Effector CD8-positive, alpha-beta T cell (primary cell): ENCODE measurements at regions not wholly inside any gene's neighbourhood (a gene's known extent, or its start where the extent isn't known, plus 50 kb on each side); places are given as distances from the start of the nearest gene placed in this dataset.

Experiments
- DNase-seq: peaks from one replicate; lab custom pipeline; 2025; lab: John Stamatoyannopoulos, UW

DNA sequence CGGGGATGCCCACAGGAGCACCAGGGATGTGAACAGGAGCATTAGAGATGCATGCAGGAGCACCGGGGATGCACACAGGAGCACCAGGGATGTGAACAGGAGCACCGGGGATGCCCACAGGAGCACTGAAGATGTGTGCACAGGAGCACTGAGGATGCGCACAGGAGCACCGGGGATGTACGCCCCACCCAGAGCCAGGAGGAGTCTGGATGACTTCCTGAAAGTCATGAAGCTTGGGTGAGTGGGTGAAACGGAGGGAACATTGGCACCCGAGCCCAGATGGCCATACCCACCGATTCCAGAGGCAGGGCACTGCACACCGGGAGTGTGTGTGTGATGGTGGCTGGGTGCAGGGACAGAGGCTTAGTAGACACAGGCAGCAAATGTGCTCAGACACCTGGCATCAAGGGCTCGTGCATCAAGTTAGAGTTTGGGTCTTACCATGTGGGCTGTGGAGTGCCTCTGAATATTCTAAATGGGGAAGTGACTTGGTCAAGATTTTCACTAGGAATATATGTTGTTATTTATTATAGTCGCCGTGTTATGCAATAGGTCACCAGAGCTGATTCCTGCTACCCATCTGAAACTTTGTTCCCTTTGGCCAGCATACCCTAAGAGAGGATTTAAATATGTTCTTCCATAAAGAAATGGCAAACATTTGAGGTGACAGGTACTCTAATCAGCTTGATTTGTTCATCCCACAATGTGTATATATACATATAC lies 365.8 kb upstream of the MYT1L start:
- no peak for DNase-seq

DNA sequence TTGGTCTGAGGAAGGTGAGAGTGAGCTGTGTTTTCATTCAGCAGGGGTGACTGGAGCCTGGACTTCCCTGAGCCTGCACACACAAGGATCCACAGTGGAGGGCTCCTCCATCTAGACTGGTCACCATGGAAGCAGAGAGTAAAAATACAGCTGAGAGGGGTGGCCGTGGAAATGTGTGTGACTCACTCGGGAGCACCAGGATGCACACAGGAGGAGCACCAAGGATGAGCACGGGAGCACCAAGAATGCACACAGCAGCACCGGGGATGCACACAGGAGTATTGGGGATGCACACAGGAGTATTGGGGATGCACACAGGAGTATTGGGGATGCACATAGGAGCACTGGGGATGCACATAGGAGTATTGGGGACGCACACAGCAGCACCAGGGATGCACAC lies 365.2 kb upstream of the MYT1L start:
- DNase-seq = no peak

DNA sequence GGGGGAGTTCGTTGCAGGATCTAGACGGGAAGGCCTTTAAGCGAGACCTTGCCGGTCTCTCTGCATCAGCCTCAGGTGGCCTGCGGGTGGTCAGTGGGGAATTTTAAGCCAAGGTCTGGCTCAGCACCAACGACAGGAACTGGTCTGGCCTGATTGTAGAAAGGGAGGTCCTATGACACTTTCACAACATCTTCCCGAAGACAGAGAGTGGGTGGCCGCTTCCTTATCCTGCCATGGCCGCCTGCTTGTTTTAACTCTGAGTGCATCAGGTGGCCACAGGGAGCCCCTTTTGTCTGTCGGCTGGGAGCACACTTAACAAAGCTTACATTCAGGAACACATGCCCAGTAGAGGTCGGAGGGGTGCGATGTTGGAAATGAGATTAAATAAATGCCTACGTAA lies 363.7 kb upstream of the MYT1L start:
- DNase-seq = no peak

DNA sequence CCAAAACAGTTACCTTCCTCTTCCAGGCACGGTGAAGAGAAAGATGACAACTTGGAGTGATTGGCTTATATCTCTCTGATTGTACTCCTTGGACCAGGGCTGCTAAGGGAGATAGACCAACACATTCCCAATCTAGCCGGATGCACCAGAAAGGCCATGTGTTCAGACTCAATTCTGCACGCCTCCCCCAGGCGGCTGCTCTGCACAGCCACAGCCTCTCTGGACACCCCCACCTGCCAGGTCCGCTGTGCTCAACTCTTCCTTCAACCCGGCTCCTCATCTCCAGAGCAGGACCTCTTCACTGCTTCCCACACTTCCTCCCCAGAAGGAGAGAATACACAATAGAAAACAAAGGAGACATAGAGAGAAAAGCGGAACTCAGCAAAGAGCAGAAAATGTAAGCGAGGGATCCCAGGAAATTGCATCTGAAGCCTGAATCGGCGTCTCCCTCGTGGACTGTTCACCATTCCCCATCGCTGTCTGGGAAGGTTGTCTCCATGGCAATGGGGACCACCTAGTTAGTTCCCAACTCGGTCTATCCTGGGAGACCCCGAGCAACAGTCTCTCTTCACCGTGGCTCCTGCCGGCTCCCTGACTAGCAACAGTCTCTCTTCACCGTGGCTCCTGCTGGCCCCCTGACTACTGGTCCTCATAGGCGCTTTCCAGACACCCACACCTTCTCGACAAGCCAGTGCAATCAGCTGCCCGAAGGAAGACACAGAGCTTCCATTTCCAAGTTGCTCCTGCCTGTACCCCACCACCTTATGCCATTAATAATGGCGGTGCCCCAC lies 361.7 kb upstream of the MYT1L start:
- DNase-seq = no peak

DNA sequence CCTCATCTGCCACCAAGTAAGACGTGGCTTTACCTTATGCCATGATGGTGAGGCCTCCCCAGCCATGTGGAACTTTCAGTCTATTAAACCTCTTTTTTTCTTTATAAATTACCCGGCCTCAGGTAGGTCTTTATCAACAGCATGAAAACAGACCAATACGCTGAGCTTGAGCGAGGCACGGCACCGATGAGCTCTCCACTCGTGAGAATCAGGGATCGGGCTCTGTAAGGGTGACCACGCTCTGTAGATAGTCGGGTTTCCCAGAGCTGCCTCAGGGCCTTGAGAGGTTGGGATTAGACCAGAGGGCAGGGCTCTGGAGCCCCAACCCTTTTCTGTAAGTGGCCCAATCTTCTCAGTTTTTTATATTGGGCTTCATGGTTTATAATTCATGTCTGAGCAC lies 360.3 kb upstream of the MYT1L start:
- DNase-seq = no peak

DNA sequence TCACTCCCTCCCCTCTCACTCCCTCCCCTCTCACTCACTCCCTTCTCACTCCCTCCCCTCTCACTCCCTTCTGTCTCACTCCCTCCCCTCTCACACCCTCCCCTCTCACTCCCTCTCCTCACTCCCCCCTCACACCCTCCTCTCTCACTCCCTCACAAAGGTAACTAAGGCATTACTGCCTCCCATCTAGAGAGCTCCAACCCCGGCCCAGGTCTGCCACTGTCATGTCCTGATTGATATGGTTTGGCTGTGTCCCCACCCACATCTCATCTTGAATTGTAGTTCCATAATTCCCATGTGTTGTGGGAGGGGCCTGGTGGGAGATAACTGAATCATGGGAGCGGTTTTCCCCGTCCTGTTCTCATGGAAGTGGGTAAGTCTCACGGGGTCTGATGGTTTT lies 359.9 kb upstream of the MYT1L start:
- no peak for DNase-seq

DNA sequence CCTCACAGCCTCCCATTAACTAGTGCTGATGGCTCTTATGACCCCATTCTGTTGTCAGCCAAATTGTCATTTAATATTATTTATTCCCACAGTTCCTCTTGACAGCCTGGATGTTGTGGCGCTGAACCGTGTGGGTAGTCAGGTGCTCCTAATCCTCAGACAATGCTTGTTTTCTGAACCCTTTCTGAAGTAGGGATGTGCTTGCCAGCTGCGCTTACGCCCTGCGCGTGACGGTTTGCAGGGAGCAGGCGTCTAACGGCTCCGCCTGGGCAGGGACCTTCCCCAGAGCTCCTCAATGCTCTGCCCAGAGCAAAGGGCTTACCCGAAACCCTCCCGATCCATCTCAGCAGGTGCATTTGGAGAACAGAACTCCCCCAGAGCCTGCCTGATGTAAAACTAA lies 358.2 kb upstream of the MYT1L start:
- no peak for DNase-seq

DNA sequence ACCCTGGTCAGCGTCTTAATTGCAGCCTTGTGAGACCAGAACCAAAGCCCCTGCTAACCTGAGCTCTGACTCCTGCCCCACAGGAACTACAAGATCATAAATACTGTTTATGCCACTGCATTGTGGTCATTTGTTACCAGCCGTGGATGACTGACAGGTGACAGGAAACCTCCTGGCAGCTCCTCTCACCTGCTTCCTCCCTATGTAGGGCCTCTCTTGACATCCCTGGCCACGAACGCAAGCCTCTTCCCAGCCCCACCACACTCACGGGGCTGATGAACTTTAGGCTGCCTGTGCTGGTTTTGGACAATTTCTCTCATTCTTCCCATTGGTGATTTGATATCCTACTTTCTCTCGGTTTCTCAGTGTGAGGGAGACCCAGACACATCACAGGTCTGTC lies 357.2 kb upstream of the MYT1L start:
- DNase-seq = no peak

DNA sequence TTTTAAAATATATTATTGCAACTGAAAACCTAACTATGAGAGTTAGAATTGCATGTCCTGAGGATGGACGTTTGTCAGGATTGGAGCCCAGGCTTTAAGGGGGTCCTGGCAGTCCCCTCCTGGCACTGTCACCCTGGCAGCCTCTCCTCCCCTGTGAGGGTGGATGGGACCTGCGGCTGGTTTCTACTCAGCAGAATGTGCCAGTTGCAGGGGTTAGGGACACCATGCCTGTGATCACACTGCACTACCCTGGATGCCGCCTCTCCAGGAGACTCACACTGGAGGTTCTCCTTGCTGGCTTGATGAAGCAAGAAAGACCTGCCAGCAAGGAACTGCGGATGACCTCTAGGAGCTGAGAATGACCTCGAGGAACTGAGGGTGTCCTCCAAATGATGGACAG lies 356.7 kb upstream of the MYT1L start:
- DNase-seq = no peak

DNA sequence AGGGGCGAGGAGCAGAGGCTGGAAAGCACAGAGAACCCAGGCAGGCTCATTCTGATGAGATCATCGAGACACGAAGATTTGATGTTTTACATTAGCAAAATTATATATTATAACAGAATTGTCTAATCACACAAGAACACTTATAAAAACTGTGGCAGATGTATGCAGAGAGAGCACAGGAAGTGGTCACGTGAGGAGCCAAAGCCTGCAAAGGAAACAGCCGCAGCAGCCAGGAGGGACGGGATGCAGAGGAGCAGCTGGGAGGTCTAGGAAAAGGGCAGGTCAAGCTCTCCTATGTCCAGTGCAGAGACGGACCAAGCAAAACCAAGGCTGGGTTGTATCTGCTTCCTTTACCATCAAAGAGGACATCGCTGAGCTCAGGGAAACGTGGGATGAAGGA lies 355.1 kb upstream of the MYT1L start:
- DNase-seq = no peak

DNA sequence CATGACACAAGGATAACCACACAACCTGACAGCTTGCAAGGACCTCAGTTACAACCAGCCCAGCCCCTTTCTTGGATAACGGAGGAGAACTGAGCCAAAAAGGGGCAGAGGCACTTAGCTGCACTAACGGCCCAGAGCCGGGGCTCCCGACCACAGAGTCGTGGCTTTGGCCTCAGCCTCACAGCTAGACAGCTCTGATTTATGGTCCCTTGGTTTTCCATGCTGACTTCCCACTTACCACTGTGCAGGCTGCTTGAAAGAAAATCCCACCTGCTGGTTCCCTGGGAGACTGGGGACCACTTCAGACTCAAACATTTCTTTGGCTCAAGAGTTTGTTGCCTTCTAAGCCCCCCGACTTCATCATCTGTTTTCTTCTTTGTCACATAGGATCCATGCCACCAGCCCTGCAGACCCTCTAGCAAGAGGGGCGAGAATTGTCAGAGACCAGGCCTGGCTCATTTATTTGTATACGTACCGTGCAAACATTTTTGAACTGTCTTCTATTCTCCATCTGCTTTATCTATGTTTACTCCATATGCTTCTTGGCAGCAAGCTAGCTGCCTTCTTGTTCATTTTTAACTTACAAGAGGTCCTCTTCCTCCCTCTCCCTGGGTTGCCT lies 352.6 kb upstream of the MYT1L start:
- no peak for DNase-seq

DNA sequence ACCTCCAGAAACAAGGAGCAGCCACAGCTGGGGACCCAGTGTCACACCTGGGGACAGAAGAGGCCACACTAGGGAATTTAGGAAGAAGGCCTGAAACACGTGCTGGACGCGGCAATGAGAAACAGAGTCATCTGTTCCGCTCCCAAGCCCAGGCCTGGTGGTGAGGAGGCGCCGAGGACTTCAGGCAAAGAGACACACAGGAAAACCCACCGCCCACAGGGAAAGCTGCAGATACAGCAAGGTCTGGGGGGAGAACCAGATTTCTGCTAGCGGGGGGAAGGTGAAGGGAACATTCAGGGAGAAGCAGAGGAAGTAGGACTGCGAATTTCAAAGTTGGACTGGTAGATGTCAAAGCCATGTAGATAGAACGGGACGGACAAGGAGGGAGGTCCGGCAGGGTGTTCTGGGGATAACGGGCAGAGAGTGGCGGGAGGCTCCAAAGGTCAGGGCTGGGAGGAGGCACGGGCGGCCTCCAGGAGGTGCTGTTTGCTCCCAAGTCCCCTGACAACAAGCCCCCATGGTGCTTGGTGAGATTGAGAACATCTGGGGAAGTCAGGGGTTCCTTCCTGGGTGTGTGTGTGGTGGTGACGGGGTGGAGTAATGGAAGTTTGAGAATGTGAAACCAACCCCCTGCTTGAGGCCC lies 351.7 kb upstream of the MYT1L start:
- no peak for DNase-seq

DNA sequence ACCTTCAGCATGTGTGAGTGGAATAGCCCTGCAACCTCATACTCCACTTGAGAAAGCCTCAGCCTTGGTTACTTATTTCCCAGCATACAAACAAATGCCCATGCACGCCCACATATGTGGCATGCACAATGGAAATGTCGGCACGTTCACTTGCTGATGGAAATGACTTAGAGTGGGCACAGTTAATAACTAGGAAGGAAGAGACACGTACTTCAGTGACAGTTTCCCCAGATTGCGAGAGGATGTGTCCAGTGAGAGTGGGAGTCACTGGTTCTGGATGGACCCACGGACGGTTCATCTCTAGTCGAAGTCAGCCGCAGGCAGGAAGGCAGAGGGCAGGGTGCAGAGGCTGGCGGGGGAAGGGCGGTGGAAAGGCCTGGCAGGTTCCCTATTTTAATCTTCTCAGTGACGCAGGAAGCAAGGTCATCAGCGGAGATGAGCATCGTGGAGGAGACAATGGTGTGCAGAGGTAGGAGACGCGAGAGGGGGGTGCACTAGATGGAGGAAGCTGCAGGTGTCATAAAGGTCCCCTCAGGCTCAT lies 350.7 kb upstream of the MYT1L start:
- no peak for DNase-seq

DNA sequence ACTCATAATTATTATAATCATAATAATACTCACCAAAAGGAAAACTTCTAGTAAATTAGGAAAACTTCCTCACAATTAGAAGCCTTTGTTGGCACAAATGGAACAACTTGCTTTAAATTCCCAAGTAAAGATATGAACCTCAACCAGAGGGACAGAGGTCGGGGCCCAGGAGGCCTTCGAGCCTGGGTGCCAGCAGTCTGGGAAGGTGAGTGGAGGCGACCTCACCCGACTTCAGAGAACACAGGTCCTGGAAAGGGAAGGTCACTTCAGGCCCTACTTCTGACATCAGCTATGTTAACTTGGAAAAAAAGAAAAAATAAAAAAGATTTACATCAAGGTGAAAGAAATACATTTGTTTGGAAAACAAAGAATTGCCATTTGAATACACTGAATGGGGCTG lies 350.0 kb upstream of the MYT1L start:
- DNase-seq = no peak

DNA sequence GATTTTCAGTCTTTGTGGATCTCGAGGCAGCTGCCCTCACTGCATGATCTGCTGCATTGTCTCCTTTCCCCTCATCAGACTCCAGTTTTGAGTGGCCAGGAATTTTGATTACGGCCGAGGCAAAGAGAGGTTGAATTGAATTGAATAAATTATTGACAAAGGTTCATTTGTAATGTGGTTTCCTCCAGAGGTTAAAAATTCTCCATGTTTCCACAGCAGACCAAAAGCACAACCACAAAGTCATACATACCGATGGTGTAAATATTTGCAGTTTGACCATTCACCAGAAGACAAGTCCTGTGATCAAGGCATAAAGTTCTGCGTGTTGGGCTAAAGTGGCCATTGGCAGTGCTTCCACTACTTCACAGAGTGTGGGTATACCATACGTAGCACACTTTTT lies 343.8 kb upstream of the MYT1L start:
- DNase-seq = no peak

DNA sequence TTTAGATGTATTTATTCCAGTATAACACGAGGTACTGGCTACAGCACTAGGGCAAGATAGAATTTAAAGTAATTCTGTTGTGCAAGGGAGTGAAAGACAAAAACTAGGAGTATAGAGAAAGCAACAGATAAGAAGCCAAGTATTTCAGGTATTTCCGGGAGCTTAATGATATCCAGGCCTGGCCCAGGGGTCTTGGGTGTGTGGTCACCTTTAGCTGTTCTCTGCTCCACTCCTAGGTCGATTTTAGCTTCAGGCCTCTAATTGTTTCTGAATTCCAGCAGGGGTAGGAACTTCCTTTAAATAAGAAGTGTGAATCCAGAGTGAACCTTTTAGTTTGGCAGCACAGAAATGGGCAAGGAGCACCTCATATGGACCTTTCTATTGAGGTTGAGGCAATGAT lies 342.3 kb upstream of the MYT1L start:
- no peak for DNase-seq

DNA sequence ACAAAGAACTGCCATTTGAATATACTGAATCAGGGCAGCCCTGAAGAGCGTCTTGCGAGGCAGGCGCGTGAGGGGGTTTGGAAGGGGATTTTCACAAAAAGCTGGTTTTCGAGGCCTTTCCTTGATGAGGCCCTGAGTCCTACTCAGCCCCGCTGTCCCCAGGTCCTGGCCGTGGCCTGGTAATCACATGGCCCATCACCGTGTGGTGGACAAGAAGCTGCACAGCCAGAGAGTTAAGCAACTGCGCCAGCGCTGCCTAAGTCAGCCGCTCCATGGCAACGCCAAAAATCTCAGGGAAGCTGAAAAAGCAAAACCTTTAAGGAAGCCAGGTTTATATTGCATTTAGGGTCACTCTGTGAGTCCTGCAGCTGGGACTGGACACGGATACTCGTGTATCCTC lies 341.2 kb upstream of the MYT1L start:
- DNase-seq = no peak

DNA sequence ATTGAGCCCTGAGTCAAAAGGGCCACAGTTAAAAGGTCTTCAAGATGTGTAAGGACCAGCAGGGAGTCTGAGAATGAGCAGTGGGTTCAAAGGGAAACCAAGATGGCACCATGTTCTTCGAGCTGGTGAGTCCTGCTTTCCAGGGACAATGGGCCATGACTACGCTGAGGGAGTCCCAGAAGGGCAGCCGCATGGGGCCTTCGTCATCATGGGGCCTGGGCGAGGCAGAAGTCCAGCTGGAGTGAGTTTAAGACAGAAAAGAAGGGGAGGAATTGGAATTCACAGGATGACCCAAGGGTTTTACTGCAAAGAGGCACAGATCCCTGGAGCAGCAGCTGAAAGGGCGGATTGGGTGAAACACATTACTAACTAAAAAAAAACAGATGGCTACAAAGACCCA lies 340.8 kb upstream of the MYT1L start:
- no peak for DNase-seq

DNA sequence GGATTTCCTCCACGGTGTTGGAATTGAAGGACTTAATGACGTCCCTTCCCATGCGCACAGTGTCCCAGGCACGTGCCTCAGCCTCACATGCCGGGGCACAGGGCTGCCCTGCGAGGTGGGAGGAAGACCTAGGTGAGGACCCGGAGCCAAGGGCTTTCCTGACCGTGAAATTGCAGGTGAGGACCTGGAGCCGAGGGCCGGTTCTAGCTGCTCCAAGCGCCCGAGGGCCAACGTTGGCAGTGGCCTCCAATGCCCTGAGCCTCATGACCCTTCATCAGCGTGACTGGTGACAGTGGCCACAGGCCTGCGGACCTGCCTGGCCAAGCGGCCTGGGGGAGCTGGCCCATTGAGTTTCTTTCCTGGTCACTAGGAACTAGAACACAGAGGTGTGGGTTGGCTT lies 338.2 kb upstream of the MYT1L start:
- no peak for DNase-seq

DNA sequence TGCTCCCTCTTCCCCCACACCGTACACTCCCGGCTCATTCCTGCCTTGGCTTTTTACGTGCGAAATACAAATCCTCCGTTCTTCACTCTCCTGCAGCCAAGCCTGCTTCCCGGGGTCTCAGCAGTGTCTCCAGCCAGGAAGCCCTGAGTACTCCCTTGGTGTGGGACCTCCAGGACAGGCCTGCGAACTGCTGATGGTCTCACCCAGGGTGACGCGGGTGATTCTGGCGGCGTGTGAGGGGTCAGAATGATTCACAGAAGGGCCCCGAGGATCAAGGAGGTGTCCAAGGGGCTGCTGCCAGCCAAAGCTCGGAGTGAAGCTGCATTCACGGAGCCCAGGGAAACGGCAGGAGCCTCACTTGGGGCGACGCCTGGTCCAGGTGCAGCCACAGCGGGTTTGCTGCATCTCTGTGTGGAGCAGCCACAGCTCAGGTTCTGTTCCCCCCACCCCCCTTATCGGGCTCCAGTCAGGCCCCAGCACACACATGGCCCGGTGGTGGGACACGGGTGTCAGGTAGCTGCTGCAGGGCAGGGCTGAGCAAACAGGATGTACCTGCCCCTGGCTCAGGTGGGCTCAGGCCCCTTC lies 337.7 kb upstream of the MYT1L start:
- no peak for DNase-seq

DNA sequence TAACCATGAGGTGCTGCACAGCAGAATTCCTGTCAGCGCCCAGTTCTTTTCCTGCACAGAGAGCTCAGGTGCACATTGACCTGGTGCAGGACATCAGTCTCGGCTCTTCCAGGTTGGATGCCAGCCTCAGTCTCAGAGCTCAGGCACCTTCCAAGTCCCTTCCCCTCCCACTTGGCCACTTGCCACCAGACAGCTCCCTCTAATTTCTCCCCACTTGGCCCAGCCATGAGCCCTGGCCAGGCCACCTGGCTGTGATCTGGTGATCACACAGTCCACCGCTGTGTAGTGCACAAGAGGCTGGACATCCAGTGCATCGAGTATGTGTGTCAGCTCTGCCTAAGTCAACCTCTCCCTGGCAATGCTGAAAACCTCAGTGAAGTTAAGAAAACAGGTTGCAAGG lies 336.6 kb upstream of the MYT1L start:
- no peak for DNase-seq

DNA sequence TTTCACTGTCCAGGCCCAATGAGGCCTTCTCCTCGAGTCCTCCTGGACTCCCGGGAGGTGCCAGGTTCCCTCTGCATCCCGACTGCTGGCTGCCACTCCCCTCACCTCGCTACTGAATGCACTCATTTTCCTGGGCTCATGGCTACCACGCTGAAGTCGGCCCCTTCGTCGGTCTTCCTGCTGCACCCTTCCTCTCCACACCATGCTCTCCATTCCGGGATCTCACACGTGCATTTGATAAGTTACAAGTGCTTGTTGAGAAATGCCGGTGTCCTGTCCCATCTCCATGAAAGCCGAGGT lies 334.7 kb upstream of the MYT1L start:
- no peak for DNase-seq
